OCI-LY3 (cell line): ENCODE measurements at regions not wholly inside any gene's neighbourhood (a gene's known extent, or its start where the extent isn't known, plus 50 kb on each side); places are given as distances from the start of the nearest gene placed in this dataset.

Experiments used
- H2AFZ ChIP-seq: fragments of 200-600, 300-600 bp; shearing (Covaris generic); 2 replicates; pipeline ENCODE4 v1.6.0; 2014; ENCODE audit warnings: antibody characterized with exemption, low read depth, low read length
- H3K27ac ChIP-seq: fragments of 200-600, 300-600 bp; sonication (generic); 2 replicates; pipeline ENCODE4 v1.5.1; 2014; ENCODE audit warnings: mild to moderate bottlenecking, low read length, moderate library complexity, mixed read lengths
- H3K27me3 ChIP-seq: fragments of 200-600, 300-600 bp; sonication (generic); 2 replicates; pipeline ENCODE4 v1.6.1; 2014; ENCODE audit warnings: low read depth, low read length, mixed read lengths
- H3K36me3 ChIP-seq: fragments of 200-600, 300-600 bp; sonication (generic); replicated peaks from 2 replicates; pipeline ENCODE3; 2014; ENCODE audit warnings: low read depth, low read length, mixed read lengths
- H3K4me1 ChIP-seq: fragments of 300-600, 200-600 bp; sonication (generic); 2 replicates; pipeline ENCODE4 v1.6.1; 2014; ENCODE audit warnings: low read length, mixed read lengths
- H3K4me2 ChIP-seq: fragments of 200-600, 300-600 bp; sonication (generic); 2 replicates; pipeline ENCODE4 v1.6.1; 2014; ENCODE audit warnings: low read length, mixed read lengths
- H3K4me3 ChIP-seq: fragments of 300-600, 200-600 bp; sonication (generic); 2 replicates; pipeline ENCODE4 v1.5.1; 2014; ENCODE audit warnings: antibody characterized with exemption, mild to moderate bottlenecking, low read length, moderate library complexity
- H3K79me2 ChIP-seq: fragments of 300-600, 200-600 bp; shearing (Covaris generic); 2 replicates; pipeline ENCODE4 v1.6.1; 2014; ENCODE audit warnings: mild to moderate bottlenecking, low read length, mixed read lengths
- H3K9ac ChIP-seq: fragments of 300-600, 200-600 bp; shearing (Covaris generic); 2 replicates; pipeline ENCODE4 v1.6.0; 2014; ENCODE audit warnings: mild to moderate bottlenecking, low read length, moderate library complexity
- H3K9me3 ChIP-seq: fragments of 200-600, 300-600 bp; shearing (Covaris generic); 2 replicates; pipeline ENCODE4 v1.6.1; 2014; ENCODE audit warnings: low read length, mixed read lengths; ENCODE audit not compliant: insufficient read depth
- H4K20me1 ChIP-seq: fragments of 200-600, 300-600 bp; sonication (generic); 2 replicates; pipeline ENCODE4 v1.6.1; 2016; ENCODE audit warnings: low read length, mixed read lengths; ENCODE audit not compliant: insufficient read depth
- CTCF ChIP-seq: fragments of 200-600, 300-600 bp; sonication (generic); IDR thresholded peaks from 2 replicates; pipeline ENCODE4 v1.5.1; 2014; ENCODE audit warnings: antibody characterized with exemption, low read length, low read depth
- EZH2phosphoT487 ChIP-seq: fragments of 200-600 bp; shearing (Covaris generic); IDR thresholded peaks from 2 replicates; pipeline ENCODE4 v1.6.1; 2018; ENCODE audit warnings: antibody characterized with exemption, mixed run types, low read depth

GRCh38 chr22:49645257-49645656, 182.4 kb downstream of the BRD1 start:
- no peaks in the 10 kb centered on the region for H3K27me3 ChIP-seq
- peaks cover 95% of the 10 kb centered on the region for H3K79me2 ChIP-seq
- H3K9ac ChIP-seq, result no peak overlapping the region
- no peak overlapping the region for H3K27ac ChIP-seq
- H3K4me3 ChIP-seq, result no peak overlapping the region
- H4K20me1 ChIP-seq, result peaks cover 61% of the 10 kb centered on the region
- no peaks in the 10 kb centered on the region for H3K9me3 ChIP-seq
- H3K4me2 ChIP-seq, result no peak overlapping the region
- H3K36me3 ChIP-seq, result peaks cover 3% of the 10 kb centered on the region
- TF ChIP-seq EZH2phosphoT487 (no peak), CTCF (no peak)
- no peaks in the 10 kb centered on the region for H3K4me1 ChIP-seq
- no peak overlapping the region for H2AFZ ChIP-seq

DNA sequence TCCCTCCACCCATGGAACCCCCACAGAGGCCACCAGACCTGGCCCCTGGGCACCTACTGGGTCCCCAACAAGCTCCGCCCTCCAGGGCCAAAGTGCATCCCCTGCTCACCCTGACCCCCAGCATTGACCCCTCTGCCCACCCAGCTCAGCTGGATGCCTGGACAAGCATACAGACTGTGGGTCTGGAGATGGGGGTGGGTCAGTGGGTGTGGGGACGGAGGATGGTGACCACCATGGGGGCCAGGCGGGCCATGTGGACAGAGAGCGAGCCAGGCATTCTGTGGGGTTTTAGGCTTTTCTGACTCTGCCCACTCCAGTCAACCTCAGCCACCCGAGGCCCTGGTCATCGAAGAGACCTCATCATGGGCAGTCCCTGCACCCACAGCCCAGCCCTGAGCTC, 183.7 kb downstream of the BRD1 start:
- Histone ChIP-seq H3K4me2 (no peak overlapping the region), H3K9ac (no peak overlapping the region), H2AFZ (no peak overlapping the region), H3K4me1 (no peaks in the 10 kb centered on the region), H3K36me3 (no peaks in the 10 kb centered on the region), H3K79me2 (peaks cover 92% of the 10 kb centered on the region), H3K9me3 (no peaks in the 10 kb centered on the region), H3K27ac (no peak overlapping the region), H3K4me3 (no peak overlapping the region), H3K27me3 (no peaks in the 10 kb centered on the region), H4K20me1 (peaks cover 69% of the 10 kb centered on the region)
- TF ChIP-seq CTCF (no peak), EZH2phosphoT487 (no peak)

DNA sequence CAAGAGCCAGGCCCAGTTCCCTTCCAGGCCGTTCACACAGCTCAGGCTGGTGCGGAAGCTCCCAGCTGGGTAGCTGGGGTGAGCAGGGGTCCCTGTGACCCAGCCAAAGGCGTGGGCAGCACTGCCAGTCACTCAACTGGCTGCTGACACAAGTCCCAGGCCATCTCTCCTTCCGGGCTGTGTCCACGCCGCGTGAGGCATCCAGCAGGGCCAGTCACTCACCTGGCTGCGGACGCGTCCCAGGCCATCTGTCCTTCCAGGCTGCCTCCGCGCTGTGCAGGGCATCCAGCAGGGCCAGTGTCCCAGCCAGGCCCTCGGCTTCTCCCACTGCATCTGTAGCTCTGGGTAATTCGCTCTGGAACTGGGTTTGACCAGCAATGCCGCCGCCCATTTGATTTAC, 184.2 kb downstream of the BRD1 start:
- peaks cover 92% of the 10 kb centered on the region for H3K79me2 ChIP-seq
- H3K4me1 ChIP-seq, result no peaks in the 10 kb centered on the region
- no peaks in the 10 kb centered on the region for H3K27me3 ChIP-seq
- H2AFZ ChIP-seq, result no peak overlapping the region
- H3K36me3 ChIP-seq, result no peaks in the 10 kb centered on the region
- no peak overlapping the region for H3K9ac ChIP-seq
- TF ChIP-seq CTCF, result no peak
- no peak for TF ChIP-seq EZH2phosphoT487
- no peak overlapping the region for H3K4me2 ChIP-seq
- H3K4me3 ChIP-seq, result no peak overlapping the region
- no peaks in the 10 kb centered on the region for H3K9me3 ChIP-seq
- peaks cover 71% of the 10 kb centered on the region for H4K20me1 ChIP-seq
- H3K27ac ChIP-seq, result no peak overlapping the region

DNA sequence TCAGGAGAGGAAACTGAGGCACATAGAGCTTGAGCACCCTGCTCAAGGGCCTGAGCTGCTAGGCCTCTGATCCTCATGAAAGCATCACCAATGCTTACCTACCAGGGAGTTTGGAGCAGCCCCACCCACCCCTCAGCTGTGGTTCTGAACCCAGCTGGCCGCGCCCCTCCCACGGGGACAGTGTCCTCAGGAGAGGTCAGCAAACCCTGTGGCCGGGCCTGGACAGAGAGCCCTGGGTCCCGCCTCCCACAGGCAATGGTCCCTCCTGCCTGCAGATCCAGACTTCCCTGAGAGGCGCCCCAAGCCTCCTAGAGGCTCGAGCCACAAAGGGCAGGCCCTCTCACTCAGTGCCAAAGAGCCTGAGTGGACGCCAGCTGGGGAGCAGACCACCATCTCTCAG, 184.9 kb downstream of the BRD1 start:
- Histone ChIP-seq H3K36me3 (no peaks in the 10 kb centered on the region), H3K4me2 (no peak overlapping the region), H3K27ac (no peak overlapping the region), H3K9ac (no peak overlapping the region), H2AFZ (no peak overlapping the region), H3K9me3 (no peaks in the 10 kb centered on the region), H3K27me3 (no peaks in the 10 kb centered on the region), H3K4me1 (no peaks in the 10 kb centered on the region), H4K20me1 (peaks cover 71% of the 10 kb centered on the region), H3K79me2 (peaks cover 91% of the 10 kb centered on the region), H3K4me3 (no peak overlapping the region)
- TF ChIP-seq CTCF (no peak), EZH2phosphoT487 (no peak)
